ENCODE measurements at regions not wholly inside any gene's neighbourhood (a gene's known extent, or its start where the extent isn't known, plus 50 kb on each side); places are given as distances from the start of the nearest gene placed in this dataset.

- H3K36me3 ChIP-seq (replicated peaks): no peaks in the 10 kb centered on the region
- in situ Hi-C loops (cut with HindIII; ENCODE audit: low pct_ligation_motif_present, low sequenced_read_pairs): no loop called here
- no peaks in the 10 kb centered on the region for H3K27me3 ChIP-seq (replicated peaks)
- TF ChIP-seq CTCF (IDR thresholded peaks at IDR 0.05; ENCODE audit: low read depth, low read length, missing control alignments): no peak
- H3K4me3 ChIP-seq (ENCODE audit: low read depth, low read length): no peak overlapping the region
- no peak overlapping the region for H3K27ac ChIP-seq
- DNase-seq: no peak
These were observed 427.7 kb downstream of the MATN1 start for GRCh38 chr1:30295674-30296073.

- Histone ChIP-seq H3K36me3 (replicated peaks) (no peaks in the 10 kb centered on the region), H3K27me3 (replicated peaks) (no peaks in the 10 kb centered on the region), H3K4me3 (ENCODE audit: low read depth, low read length) (no peak overlapping the region), H3K27ac (no peak overlapping the region)
- in situ Hi-C loops (cut with HindIII; ENCODE audit: low pct_ligation_motif_present, low sequenced_read_pairs): no loop called here
- DNase-seq: no peak
- no peak for TF ChIP-seq CTCF (IDR thresholded peaks at IDR 0.05; ENCODE audit: low read depth, low read length, missing control alignments)
These were observed 428.1 kb downstream of the MATN1 start for GRCh38 chr1:30295266-30295665.

DNA sequence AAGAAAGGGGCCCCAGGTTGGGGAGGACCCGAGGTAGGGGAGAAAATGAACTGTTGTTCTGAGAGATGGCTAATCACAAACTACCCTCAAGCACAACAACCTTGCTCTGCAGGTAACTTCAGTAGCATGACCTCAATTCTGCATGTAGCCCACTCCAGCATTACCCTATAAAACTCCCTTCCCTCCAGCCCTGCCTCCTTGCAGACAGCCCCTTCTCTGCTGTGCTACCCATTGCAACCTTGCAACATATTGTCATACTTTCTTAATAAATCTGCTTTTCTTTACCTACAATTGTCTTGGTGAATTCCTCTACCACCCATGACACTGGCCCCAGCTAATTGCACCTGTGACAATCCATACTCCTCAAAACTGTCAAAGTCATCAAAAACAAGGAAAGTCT lies 428.9 kb downstream of the MATN1 start:
- DNase-seq: no peak
- no peak overlapping the region for H3K4me3 ChIP-seq (ENCODE audit: low read depth, low read length)
- H3K36me3 ChIP-seq (replicated peaks): no peaks in the 10 kb centered on the region
- H3K27me3 ChIP-seq (replicated peaks): no peaks in the 10 kb centered on the region
- no peak for TF ChIP-seq CTCF (IDR thresholded peaks at IDR 0.05; ENCODE audit: low read depth, low read length, missing control alignments)
- no peak overlapping the region for H3K27ac ChIP-seq
- in situ Hi-C loops (cut with HindIII; ENCODE audit: low pct_ligation_motif_present, low sequenced_read_pairs): no loop called here

GRCh38 chr1:30292451-30292850 lies 430.9 kb downstream of the MATN1 start:
- Histone ChIP-seq H3K4me3 (ENCODE audit: low read depth, low read length) (no peak overlapping the region), H3K36me3 (replicated peaks) (no peaks in the 10 kb centered on the region), H3K27me3 (replicated peaks) (no peaks in the 10 kb centered on the region), H3K27ac (no peak overlapping the region)
- no peak for TF ChIP-seq CTCF (IDR thresholded peaks at IDR 0.05; ENCODE audit: low read depth, low read length, missing control alignments)
- in situ Hi-C loops (cut with HindIII; ENCODE audit: low pct_ligation_motif_present, low sequenced_read_pairs): no loop called here
- no peak for DNase-seq

GRCh38 chr1:30291526-30291925 lies 431.9 kb downstream of the MATN1 start:
- Histone ChIP-seq H3K36me3 (replicated peaks) (no peaks in the 10 kb centered on the region), H3K4me3 (ENCODE audit: low read depth, low read length) (no peak overlapping the region), H3K27me3 (replicated peaks) (no peaks in the 10 kb centered on the region), H3K27ac (no peak overlapping the region)
- no peak for TF ChIP-seq CTCF (IDR thresholded peaks at IDR 0.05; ENCODE audit: low read depth, low read length, missing control alignments)
- in situ Hi-C loops (cut with HindIII; ENCODE audit: low pct_ligation_motif_present, low sequenced_read_pairs): no loop called here
- DNase-seq: no peak

DNA sequence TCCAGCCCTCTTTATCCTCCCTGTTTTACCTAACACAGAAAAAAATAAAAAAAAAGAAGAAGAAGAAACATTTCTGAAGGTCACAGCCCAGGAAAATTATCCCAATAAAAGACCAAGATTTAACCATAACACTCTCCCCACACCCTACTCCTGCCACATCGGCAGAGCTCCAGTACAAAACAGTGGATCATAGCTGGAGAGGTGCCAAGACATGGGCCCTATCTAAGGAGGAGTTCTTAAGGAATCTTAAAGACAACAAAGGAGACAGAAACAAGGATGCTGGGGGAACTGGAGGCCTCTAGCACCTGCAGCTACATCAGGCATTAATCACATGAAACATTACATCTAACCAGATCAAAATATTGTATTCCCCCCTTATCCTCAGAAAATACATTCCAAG lies 432.8 kb downstream of the MATN1 start:
- no peak overlapping the region for H3K27ac ChIP-seq
- no peak for TF ChIP-seq CTCF (IDR thresholded peaks at IDR 0.05; ENCODE audit: low read depth, low read length, missing control alignments)
- no peak overlapping the region for H3K4me3 ChIP-seq (ENCODE audit: low read depth, low read length)
- DNase-seq: no peak
- in situ Hi-C loops (cut with HindIII; ENCODE audit: low pct_ligation_motif_present, low sequenced_read_pairs): no loop called here
- no peaks in the 10 kb centered on the region for H3K27me3 ChIP-seq (replicated peaks)
- H3K36me3 ChIP-seq (replicated peaks): no peaks in the 10 kb centered on the region
